ENCODE measurements at regions not wholly inside any gene's neighbourhood (a gene's known extent, or its start where the extent isn't known, plus 50 kb on each side); places are given as distances from the start of the nearest gene placed in this dataset.

DNA sequence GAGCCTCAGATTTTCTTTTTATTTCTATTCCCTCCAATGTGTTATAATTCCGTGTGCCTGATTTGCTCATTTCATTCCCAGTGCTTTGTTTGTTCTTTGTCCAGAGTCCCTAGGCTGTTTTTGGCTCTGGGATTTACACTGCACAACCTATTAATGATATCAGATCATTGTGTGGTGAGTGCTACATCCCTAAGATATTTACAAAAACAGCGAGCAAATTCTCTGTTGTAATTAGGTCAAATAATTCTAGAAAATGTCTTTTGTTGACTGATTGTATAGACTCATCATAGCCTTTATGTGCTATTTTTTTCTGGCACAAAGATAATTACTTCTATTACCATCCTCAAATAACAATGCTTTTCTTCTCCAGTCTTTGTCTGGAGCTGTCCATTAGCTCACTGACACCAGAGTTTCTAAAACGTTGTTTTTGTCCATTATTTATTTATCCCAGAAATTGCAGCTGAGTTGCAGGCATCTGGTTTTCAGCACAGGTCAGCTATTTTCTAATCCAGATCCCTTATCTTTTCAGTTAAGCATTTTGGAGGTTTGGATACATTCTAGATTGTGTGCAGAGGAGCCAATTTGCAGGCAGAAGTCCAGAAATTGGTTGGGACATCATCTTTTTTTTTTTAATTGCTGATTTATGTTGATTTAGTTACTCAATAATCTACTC, 379.9 kb upstream of the DMAC1 start:
- no peak for DNase-seq (ENCODE audit: low read depth)
- H3K4me3 ChIP-seq (ENCODE audit: low read depth, low read length) = no peak overlapping the region
- TF ChIP-seq CTCF (IDR thresholded peaks at IDR 0.05; ENCODE audit: insufficient read depth, low read depth, low read length, missing control alignments) = no peak

DNA sequence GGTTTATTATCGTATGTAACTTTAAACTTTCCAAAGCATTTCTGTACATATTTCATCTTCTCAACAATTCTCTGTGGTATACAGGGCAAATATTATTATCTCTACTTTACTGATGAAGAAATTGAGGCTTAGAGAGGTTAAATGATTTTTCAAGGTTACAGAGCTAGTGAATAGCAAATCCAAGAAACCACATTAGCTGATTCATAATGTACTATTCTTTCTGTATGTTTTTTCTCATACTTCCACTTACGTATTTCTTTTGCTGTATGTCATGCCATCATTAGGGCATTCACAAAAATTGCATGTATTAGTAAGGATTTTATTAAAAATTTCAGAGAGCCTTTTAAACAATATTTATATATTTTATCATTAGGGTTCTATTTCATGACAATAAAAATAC, 372.4 kb upstream of the DMAC1 start:
- no peak overlapping the region for H3K4me3 ChIP-seq (ENCODE audit: low read depth, low read length)
- no peak for DNase-seq (ENCODE audit: low read depth)
- TF ChIP-seq CTCF (IDR thresholded peaks at IDR 0.05; ENCODE audit: insufficient read depth, low read depth, low read length, missing control alignments) = no peak

- no peak for DNase-seq (ENCODE audit: low read depth)
- no peak overlapping the region for H3K4me3 ChIP-seq (ENCODE audit: low read depth, low read length)
- no peak for TF ChIP-seq CTCF (IDR thresholded peaks at IDR 0.05; ENCODE audit: insufficient read depth, low read depth, low read length, missing control alignments)
These were observed 369.4 kb upstream of the DMAC1 start for GRCh38 chr9:8168916-8169438.

- TF ChIP-seq CTCF (IDR thresholded peaks at IDR 0.05; ENCODE audit: insufficient read depth, low read depth, low read length, missing control alignments) = no peak
- no peak for DNase-seq (ENCODE audit: low read depth)
- no peak overlapping the region for H3K4me3 ChIP-seq (ENCODE audit: low read depth, low read length)
These were observed 361.2 kb upstream of the DMAC1 start for GRCh38 chr9:8160787-8161186.

DNA sequence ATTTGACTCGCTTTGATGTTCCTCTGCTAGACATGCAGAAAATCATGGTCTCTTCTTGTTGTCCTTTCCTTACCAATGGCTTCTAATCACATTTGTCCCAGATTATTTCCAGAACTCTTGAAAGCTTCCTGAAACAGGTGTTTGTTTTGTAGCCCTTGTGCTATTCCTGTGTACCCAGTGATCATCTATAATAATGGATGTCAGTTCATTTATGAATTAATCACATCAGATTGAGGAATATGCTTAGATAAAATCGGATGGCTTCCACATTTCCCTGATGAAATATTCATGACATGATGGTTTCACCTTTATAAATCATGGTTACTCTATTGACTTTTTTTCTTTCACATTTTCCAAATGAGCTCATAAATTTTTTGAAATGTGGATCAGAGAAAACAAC, 359.0 kb upstream of the DMAC1 start:
- no peak overlapping the region for H3K4me3 ChIP-seq (ENCODE audit: low read depth, low read length)
- no peak for TF ChIP-seq CTCF (IDR thresholded peaks at IDR 0.05; ENCODE audit: insufficient read depth, low read depth, low read length, missing control alignments)
- DNase-seq (ENCODE audit: low read depth) = no peak

GRCh38 chr9:8157683-8158324, 358.2 kb upstream of the DMAC1 start:
- DNase-seq (ENCODE audit: low read depth) = no peak
- no peak overlapping the region for H3K4me3 ChIP-seq (ENCODE audit: low read depth, low read length)
- no peak for TF ChIP-seq CTCF (IDR thresholded peaks at IDR 0.05; ENCODE audit: insufficient read depth, low read depth, low read length, missing control alignments)
